ENCODE measurements at regions not wholly inside any gene's neighbourhood (a gene's known extent, or its start where the extent isn't known, plus 50 kb on each side); places are given as distances from the start of the nearest gene placed in this dataset.

- ATAC-seq (no peak), DNase-seq (ENCODE audit: low read depth, low spot score) (no peak)
- peaks cover 3% of the 10 kb centered on the region; the same call in 1 of the 2 replicates for H3K27me3 ChIP-seq (ENCODE audit: control insufficient read depth, insufficient read depth, low read length)
- TF ChIP-seq CTCF (IDR thresholded peaks at IDR 0.05) (no peak), REST (IDR thresholded peaks at IDR 0.05; ENCODE audit: insufficient read depth in 1 of 2, low read depth in 2 of 2, low read length in 1 of 2) (no peak), TCF7L2 (IDR thresholded peaks at IDR 0.05; ENCODE audit: low read depth, low read length) (no peak), POLR2AphosphoS5 (IDR thresholded peaks at IDR 0.05; ENCODE audit: low read depth, low read length) (no peak), SIN3A (IDR thresholded peaks at IDR 0.05; ENCODE audit: borderline replicate concordance, insufficient read depth, low read depth, low read length) (no peak)
- no peaks in the 10 kb centered on the region for H3K9me3 ChIP-seq (ENCODE audit: control insufficient read depth, insufficient read depth, low read depth, low read length)
- no peak overlapping the region for H3K4me3 ChIP-seq (ENCODE audit: low read depth in 2 of 2, low read length in 2 of 2)
- intact Hi-C loops (cut with micrococcal nuclease; ENCODE audit: unreplicated experiment), result no loop called here
- no TSS peak for BruUV-seq (replicated peaks)
- ChIA-PET POLR2A (no interaction called here), CTCF (no interaction called here)
- no peaks in the 10 kb centered on the region for H3K4me1 ChIP-seq (ENCODE audit: control insufficient read depth, insufficient read depth, low read length)
- in situ Hi-C loops (cut with HindIII; ENCODE audit: low pct_unique_long_range_greater_than_20kb, low sequenced_read_pairs), result no loop called here
- no peak overlapping the region for H3K27ac ChIP-seq (ENCODE audit: low read length)
- H3K36me3 ChIP-seq (ENCODE audit: control insufficient read depth, insufficient read depth, low read length), result no peaks in the 10 kb centered on the region
Measured at GRCh38 chr22:48337957-48338792, 1489.5 kb downstream of the BRD1 start.

GRCh38 chr22:48336339-48337060 is 1491.2 kb downstream of the BRD1 start:
- no peak for DNase-seq (ENCODE audit: low read depth, low spot score)
- ATAC-seq, result no peak
- H3K27ac ChIP-seq (ENCODE audit: low read length), result no peak overlapping the region
- H3K4me3 ChIP-seq (ENCODE audit: low read depth in 2 of 2, low read length in 2 of 2), result no peak overlapping the region
- in situ Hi-C loops (cut with HindIII; ENCODE audit: low pct_unique_long_range_greater_than_20kb, low sequenced_read_pairs) (no loop called here), intact Hi-C loops (cut with micrococcal nuclease; ENCODE audit: unreplicated experiment) (no loop called here)
- no peaks in the 10 kb centered on the region for H3K9me3 ChIP-seq (ENCODE audit: control insufficient read depth, insufficient read depth, low read depth, low read length)
- no peak for TF ChIP-seq POLR2AphosphoS5 (IDR thresholded peaks at IDR 0.05; ENCODE audit: low read depth, low read length)
- ChIA-PET CTCF (no interaction called here), POLR2A (interaction anchor here (0.5 kb wide), 1 partner anchor 71 kb away, joined by 12 read pairs; no protein-coding TSS in a partner anchor)
- peaks cover 3% of the 10 kb centered on the region; the same call in 1 of the 2 replicates for H3K27me3 ChIP-seq (ENCODE audit: control insufficient read depth, insufficient read depth, low read length)
- BruUV-seq (replicated peaks), result no TSS peak
- no peaks in the 10 kb centered on the region for H3K4me1 ChIP-seq (ENCODE audit: control insufficient read depth, insufficient read depth, low read length)
- H3K36me3 ChIP-seq (ENCODE audit: control insufficient read depth, insufficient read depth, low read length), result no peaks in the 10 kb centered on the region

All from Panc1 (cell line).